Mesendoderm (in vitro differentiated cells): ENCODE measurements at regions not wholly inside any gene's neighbourhood (a gene's known extent, or its start where the extent isn't known, plus 50 kb on each side); places are given as distances from the start of the nearest gene placed in this dataset.
"Not testable (repeated sequence)": the region's sequence is repeated elsewhere in the genome, so short reads cannot be mapped to it uniquely, and the experiment has no call there.

ENCODE experiments used
- DNase-seq: peaks from one replicate; pipeline ENCODE4 v3.0.0; 2013
- H2AK5ac ChIP-seq: 2 replicates; pipeline ENCODE4 v1.6.1; 2013; ENCODE audit warnings: low read length, inconsistent platforms
- H2BK120ac ChIP-seq: 2 replicates; pipeline ENCODE4 v1.6.1; 2013; ENCODE audit warnings: low read depth, mild to moderate bottlenecking, low read length, moderate library complexity, mixed read lengths
- H2BK15ac ChIP-seq: replicated peaks from 2 replicates; pipeline ENCODE4 v1.6.1; 2013; ENCODE audit warnings: low read depth, mild to moderate bottlenecking, moderate library complexity
- H2BK5ac ChIP-seq: 2 replicates; pipeline ENCODE4 v1.6.1; 2013; ENCODE audit warnings: low read length, inconsistent platforms
- H3K18ac ChIP-seq: 2 replicates; pipeline ENCODE4 v1.6.1; 2013; ENCODE audit warnings: mild to moderate bottlenecking, low read length, mixed read lengths
- H3K23ac ChIP-seq: one replicate; pipeline ENCODE4 v1.6.1; 2013; ENCODE audit warnings: low read length
- H3K27ac ChIP-seq: 2 replicates; pipeline ENCODE4 v1.5.1; 2013; ENCODE audit warnings: low read depth, mild to moderate bottlenecking, inconsistent platforms, low read length, moderate library complexity
- H3K27me3 ChIP-seq: 2 replicates; pipeline ENCODE4 v1.6.1; 2013; ENCODE audit warnings: low read length, control low read depth, mild to moderate bottlenecking, inconsistent platforms; ENCODE audit not compliant: insufficient read depth, poor library complexity
- H3K36me3 ChIP-seq: 2 replicates; pipeline ENCODE4 v1.6.1; 2013; ENCODE audit warnings: low read length, inconsistent platforms; ENCODE audit not compliant: control insufficient read depth, insufficient read depth
- H3K4ac ChIP-seq: one replicate; pipeline ENCODE4 v1.6.1; 2013; ENCODE audit warnings: low read depth, mild to moderate bottlenecking, low read length, moderate library complexity
- H3K4me1 ChIP-seq: 2 replicates; pipeline ENCODE4 v1.6.1; 2013; ENCODE audit warnings: low read depth, low read length, inconsistent platforms; ENCODE audit not compliant: control insufficient read depth
- H3K4me2 ChIP-seq: 2 replicates; pipeline ENCODE4 v1.6.1; 2013; ENCODE audit warnings: low read length
- H3K4me3 ChIP-seq: 2 replicates; pipeline ENCODE4 v1.5.1; 2013; ENCODE audit warnings: mild to moderate bottlenecking, low read length
- H3K56ac ChIP-seq: one replicate; pipeline ENCODE4 v1.6.1; 2013; ENCODE audit warnings: low read length
- H3K79me1 ChIP-seq: 2 replicates; pipeline ENCODE4 v1.6.1; 2013; ENCODE audit warnings: low read length, inconsistent platforms
- H3K79me2 ChIP-seq: 2 replicates; pipeline ENCODE4 v1.6.1; 2013; ENCODE audit warnings: mild to moderate bottlenecking, low read length; ENCODE audit not compliant: control insufficient read depth, insufficient read depth
- H3K9ac ChIP-seq: 2 replicates; pipeline ENCODE4 v1.6.1; 2013; ENCODE audit warnings: low read length, inconsistent platforms
- H4K5ac ChIP-seq: one replicate; pipeline ENCODE4 v1.6.1; 2013; ENCODE audit warnings: low read length
- H4K8ac ChIP-seq: one replicate; pipeline ENCODE4 v1.6.1; 2013; ENCODE audit warnings: low read depth, mild to moderate bottlenecking, control low read depth, low read length, moderate library complexity
- WGBS: extraction: QIAGEN DNeasy Blood & Tissue Kit; methylation state at CpG from one replicate; pipeline ENCODE4 v1.1.7; 2013; ENCODE audit warnings: low lambda C conversion rate, missing lambda C conversion rate; ENCODE audit not compliant: insufficient coverage; ENCODE audit errors: extremely low coverage; 5-methylcytosine and 5-hydroxymethylcytosine counted together

DNA sequence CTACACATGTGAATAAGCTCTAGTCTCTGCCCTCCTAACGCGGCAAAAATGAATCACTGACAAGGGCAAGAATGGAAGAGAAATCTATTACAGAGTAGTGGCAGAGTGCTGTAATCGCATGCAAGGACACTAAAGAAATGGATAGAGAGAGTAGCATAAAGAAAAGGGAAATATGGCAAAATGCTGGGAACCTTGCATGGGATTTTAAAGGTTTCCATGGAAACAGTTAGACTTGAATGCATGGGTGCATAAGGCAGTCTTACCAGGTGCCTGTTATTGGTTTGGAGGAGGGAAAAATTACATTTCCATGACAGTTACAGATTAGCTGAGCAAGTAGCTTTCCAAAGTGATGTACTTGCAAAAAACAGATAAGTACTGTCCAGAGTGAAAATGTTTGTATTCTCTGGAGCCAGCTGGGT lies 233.4 kb downstream of the PTN start:
- H2BK120ac ChIP-seq, result no peak overlapping the region
- H4K8ac ChIP-seq, result no peak overlapping the region
- H3K9ac ChIP-seq, result no peak overlapping the region
- H3K4me3 ChIP-seq, result no peak overlapping the region
- H3K27ac ChIP-seq, result no peak overlapping the region
- no peak overlapping the region for H4K5ac ChIP-seq
- no peak overlapping the region for H2AK5ac ChIP-seq
- H3K56ac ChIP-seq, result no peak overlapping the region
- no peaks in the 10 kb centered on the region for H3K79me1 ChIP-seq
- no peak for DNase-seq
- no CpG with 5 or more reads among the region's 3 CpGs for WGBS
- no peaks in the 10 kb centered on the region for H3K4me1 ChIP-seq
- H3K23ac ChIP-seq, result no peak overlapping the region
- H3K18ac ChIP-seq, result no peak overlapping the region
- H3K4ac ChIP-seq, result no peak overlapping the region
- no peaks in the 10 kb centered on the region for H3K79me2 ChIP-seq
- H2BK5ac ChIP-seq, result no peak overlapping the region
- H3K36me3 ChIP-seq, result no peaks in the 10 kb centered on the region
- H3K4me2 ChIP-seq, result no peak overlapping the region
- no peak overlapping the region for H2BK15ac ChIP-seq
- H3K27me3 ChIP-seq, result no peaks in the 10 kb centered on the region

DNA sequence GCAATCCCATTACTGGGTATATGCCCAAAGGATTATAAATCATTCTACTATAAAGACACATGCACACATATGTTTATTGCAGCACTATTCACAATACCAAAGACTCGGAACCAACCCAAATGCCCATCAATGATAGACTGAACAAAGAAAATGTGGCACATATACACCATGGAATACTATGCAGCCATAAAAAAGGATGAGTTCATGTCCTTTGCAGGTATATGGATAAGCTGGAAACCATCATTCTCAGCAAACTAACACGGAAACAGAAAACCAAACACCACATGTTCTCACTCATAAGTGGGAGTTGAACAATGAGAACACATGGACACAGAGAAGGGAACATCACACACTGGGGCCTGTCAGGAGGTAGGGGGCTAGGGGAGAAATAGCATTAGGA lies 235.7 kb downstream of the PTN start:
- H3K27me3 ChIP-seq, H3K9ac ChIP-seq, H2BK15ac ChIP-seq, H3K27ac ChIP-seq, H2AK5ac ChIP-seq, H3K56ac ChIP-seq, H4K8ac ChIP-seq, H3K79me1 ChIP-seq, H3K18ac ChIP-seq, H3K23ac ChIP-seq, H3K79me2 ChIP-seq, H3K4me3 ChIP-seq, H3K4me2 ChIP-seq, H2BK120ac ChIP-seq, H3K4ac ChIP-seq, H2BK5ac ChIP-seq, H3K4me1 ChIP-seq, H4K5ac ChIP-seq, DNase-seq, H3K36me3 ChIP-seq: not testable (repeated sequence)
- no CpG with 5 or more reads among the region's 2 CpGs for WGBS

DNA sequence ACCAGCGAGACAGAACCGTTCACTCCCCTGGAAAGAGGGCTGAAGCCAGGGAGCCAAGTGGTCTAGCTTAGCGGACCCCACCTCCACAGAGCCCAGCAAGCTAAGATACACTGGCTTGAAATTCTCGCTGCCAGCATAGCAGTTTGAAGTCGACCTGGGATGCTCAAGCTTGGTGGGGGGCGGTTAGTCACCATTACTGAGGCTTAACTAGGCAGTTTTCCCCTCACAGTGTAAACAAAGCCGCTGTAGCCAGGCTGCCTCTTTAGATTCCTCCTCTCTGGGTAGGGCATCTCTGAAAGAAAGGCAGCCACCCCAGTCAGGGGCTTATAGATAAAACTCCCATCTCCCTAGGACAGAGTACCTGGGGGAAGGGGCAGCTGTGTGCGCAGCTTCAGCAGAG lies 235.1 kb downstream of the CHRM2 start:
- H3K4me1 ChIP-seq, H3K79me2 ChIP-seq, H4K5ac ChIP-seq, H2BK15ac ChIP-seq, H3K79me1 ChIP-seq, H2BK5ac ChIP-seq, H2BK120ac ChIP-seq, H3K27ac ChIP-seq, H3K27me3 ChIP-seq, H3K9ac ChIP-seq, H3K23ac ChIP-seq, H3K56ac ChIP-seq, H3K36me3 ChIP-seq, H2AK5ac ChIP-seq, H3K4ac ChIP-seq, H3K18ac ChIP-seq, H4K8ac ChIP-seq, H3K4me2 ChIP-seq, H3K4me3 ChIP-seq: not testable (repeated sequence)
- DNase-seq, result peak; percentile 59
- WGBS, result no CpG with 5 or more reads among the region's 8 CpGs

DNA sequence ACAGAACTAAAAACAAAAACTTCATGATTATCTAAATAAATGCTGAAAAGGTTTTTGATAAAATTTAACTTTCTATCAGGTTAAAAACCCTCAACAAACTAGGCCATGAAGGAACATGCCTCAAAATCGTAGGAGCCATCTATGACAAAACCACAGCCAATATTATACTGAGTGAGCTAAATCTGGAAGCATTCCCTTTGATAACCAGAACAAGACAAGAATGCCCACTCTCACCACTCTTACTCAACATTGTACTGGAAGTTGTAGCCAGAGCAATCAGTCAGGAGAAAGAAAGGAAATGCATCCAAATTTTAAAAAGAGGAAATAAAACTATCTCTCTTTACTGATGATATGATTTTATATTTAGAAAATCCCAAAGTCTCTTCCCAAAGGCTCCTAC lies 228.7 kb downstream of the CHRM2 start:
- no peak for DNase-seq
- Histone ChIP-seq H3K18ac (no peak overlapping the region), H3K9ac (no peak overlapping the region), H4K5ac (no peak overlapping the region), H2BK120ac (no peak overlapping the region), H4K8ac (no peak overlapping the region), H3K4me3 (no peak overlapping the region), H3K4me1 (no peaks in the 10 kb centered on the region), H3K36me3 (no peaks in the 10 kb centered on the region), H3K79me2 (no peaks in the 10 kb centered on the region), H2BK15ac (no peak overlapping the region), H3K23ac (no peak overlapping the region), H3K4me2 (no peak overlapping the region), H3K27ac (no peak overlapping the region), H3K56ac (no peak overlapping the region), H3K4ac (no peak overlapping the region), H2AK5ac (no peak overlapping the region), H2BK5ac (no peak overlapping the region), H3K79me1 (no peaks in the 10 kb centered on the region), H3K27me3 (no peaks in the 10 kb centered on the region)
- WGBS, result no CpG with 5 or more reads among the region's 1 CpG

DNA sequence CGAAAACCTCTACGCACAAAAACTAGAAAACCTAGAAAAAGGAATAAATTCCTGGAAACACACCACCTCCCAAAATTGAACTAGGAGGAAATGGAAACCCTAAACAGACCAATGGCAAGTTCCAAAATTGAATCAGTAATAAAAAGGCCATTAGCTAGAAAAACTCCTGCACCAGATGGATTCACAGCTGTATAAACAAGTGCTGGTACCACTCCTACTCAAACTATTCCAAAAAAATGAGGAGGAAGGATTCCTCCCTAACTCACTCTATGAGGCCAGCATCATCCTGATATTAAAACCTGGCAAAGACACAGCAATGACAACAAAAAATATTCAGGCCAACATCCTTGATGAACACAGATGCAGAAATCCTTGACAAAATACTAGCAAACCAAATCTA lies 228.2 kb downstream of the CHRM2 start:
- WGBS, result no CpG with 5 or more reads among the region's 2 CpGs
- Histone ChIP-seq H2AK5ac (no peak overlapping the region), H2BK5ac (no peak overlapping the region), H2BK15ac (no peak overlapping the region), H2BK120ac (no peak overlapping the region), H4K8ac (no peak overlapping the region), H4K5ac (no peak overlapping the region), H3K4me3 (no peak overlapping the region), H3K27ac (no peak overlapping the region), H3K4ac (no peak overlapping the region), H3K79me2 (no peaks in the 10 kb centered on the region), H3K27me3 (no peaks in the 10 kb centered on the region), H3K79me1 (no peaks in the 10 kb centered on the region), H3K23ac (no peak overlapping the region), H3K36me3 (no peaks in the 10 kb centered on the region), H3K18ac (no peak overlapping the region), H3K4me1 (no peaks in the 10 kb centered on the region), H3K4me2 (no peak overlapping the region), H3K56ac (no peak overlapping the region), H3K9ac (no peak overlapping the region)
- no peak for DNase-seq

DNA sequence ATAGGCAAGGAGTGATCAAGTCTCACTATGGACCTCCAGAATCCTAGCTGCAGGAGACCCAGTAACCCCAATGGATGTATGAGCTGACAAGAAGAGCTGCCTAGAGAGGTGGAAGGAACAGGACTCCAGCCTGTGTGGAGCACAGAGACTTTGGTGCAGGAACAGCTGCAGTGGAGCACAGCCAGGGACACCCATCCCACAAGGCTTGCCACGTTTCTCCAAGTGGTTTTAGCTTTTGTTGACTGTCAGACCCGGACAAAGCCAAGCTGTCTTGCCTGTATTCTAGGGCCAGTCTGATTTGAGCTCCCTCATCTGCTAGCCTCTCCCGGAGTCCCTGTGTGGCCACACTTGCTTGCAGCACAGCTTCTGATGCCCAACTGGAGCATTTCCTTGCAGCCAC lies 224.7 kb downstream of the CHRM2 start:
- WGBS, result no CpG with 5 or more reads among the region's 3 CpGs

More for the DNA sequence above, 224.7 kb downstream of the CHRM2 start:
- Histone ChIP-seq H3K4me1 (no peaks in the 10 kb centered on the region), H3K79me1 (no peaks in the 10 kb centered on the region), H3K79me2 (no peaks in the 10 kb centered on the region), H3K27ac (no peak overlapping the region), H3K36me3 (no peaks in the 10 kb centered on the region), H3K4me3 (no peak overlapping the region), H3K4me2 (no peak overlapping the region), H3K9ac (no peak overlapping the region), H4K8ac (no peak overlapping the region), H3K18ac (no peak overlapping the region), H2BK5ac (no peak overlapping the region), H3K4ac (no peak overlapping the region), H4K5ac (no peak overlapping the region), H3K27me3 (no peaks in the 10 kb centered on the region), H2BK120ac (no peak overlapping the region), H3K23ac (no peak overlapping the region), H2BK15ac (no peak overlapping the region), H2AK5ac (no peak overlapping the region), H3K56ac (no peak overlapping the region)
- no peak for DNase-seq
